Sigmoid colon (tissue), 3 donors: ENCODE measurements at regions not wholly inside any gene's neighbourhood (a gene's known extent, or its start where the extent isn't known, plus 50 kb on each side); places are given as distances from the start of the nearest gene placed in this dataset.

Source experiments
- POLR2A ChIP-seq, 2 donors: fragments of 450-650 bp; IDR thresholded peaks; one replicate each; pipeline ENCODE4 v1.6.1; 2016; ENCODE audit warnings: antibody characterized with exemption in 2 of 2, mild to moderate bottlenecking in 2 of 2, moderate library complexity in 2 of 2
- TF ChIP-seq, protein P1 (sequence below), 4 experiments: fragments of 450-650 bp in 3 of 4; fragments of 200-600 bp in 1 of 4; IDR thresholded peaks; one replicate each; pipeline ENCODE4 v1.5.1; 2016 to 2019; ENCODE audit warnings: antibody characterized with exemption in 4 of 4, mild to moderate bottlenecking in 3 of 4, moderate library complexity in 2 of 4

DNA sequence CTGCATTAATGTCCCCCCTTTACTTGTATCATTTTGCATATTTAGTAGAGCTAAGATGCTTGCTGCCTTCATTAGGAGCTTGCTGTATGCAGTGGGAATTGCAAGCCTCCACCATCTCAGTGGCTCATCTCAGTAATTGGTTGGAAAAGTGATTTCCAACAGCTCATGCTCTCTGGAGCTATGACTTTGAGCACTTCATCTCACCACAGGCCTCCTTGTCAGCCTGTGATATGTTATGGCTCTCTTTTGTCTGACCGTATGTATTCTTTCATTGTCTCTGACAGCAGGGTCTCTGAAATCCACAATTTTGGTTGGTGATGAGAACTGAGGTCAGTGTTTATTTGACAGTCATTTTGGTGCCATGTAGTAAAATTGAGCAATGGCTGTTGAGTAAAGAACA is 345.1 kb downstream of the FAT3 start:
- TF ChIP-seq, protein P1, sequence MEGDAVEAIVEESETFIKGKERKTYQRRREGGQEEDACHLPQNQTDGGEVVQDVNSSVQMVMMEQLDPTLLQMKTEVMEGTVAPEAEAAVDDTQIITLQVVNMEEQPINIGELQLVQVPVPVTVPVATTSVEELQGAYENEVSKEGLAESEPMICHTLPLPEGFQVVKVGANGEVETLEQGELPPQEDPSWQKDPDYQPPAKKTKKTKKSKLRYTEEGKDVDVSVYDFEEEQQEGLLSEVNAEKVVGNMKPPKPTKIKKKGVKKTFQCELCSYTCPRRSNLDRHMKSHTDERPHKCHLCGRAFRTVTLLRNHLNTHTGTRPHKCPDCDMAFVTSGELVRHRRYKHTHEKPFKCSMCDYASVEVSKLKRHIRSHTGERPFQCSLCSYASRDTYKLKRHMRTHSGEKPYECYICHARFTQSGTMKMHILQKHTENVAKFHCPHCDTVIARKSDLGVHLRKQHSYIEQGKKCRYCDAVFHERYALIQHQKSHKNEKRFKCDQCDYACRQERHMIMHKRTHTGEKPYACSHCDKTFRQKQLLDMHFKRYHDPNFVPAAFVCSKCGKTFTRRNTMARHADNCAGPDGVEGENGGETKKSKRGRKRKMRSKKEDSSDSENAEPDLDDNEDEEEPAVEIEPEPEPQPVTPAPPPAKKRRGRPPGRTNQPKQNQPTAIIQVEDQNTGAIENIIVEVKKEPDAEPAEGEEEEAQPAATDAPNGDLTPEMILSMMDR (IDR thresholded peaks at IDR 0.05) = no peak
- no peak for TF ChIP-seq POLR2A (IDR thresholded peaks at IDR 0.05)
